ENCODE measurements at regions not wholly inside any gene's neighbourhood (a gene's known extent, or its start where the extent isn't known, plus 50 kb on each side); places are given as distances from the start of the nearest gene placed in this dataset.

DNA sequence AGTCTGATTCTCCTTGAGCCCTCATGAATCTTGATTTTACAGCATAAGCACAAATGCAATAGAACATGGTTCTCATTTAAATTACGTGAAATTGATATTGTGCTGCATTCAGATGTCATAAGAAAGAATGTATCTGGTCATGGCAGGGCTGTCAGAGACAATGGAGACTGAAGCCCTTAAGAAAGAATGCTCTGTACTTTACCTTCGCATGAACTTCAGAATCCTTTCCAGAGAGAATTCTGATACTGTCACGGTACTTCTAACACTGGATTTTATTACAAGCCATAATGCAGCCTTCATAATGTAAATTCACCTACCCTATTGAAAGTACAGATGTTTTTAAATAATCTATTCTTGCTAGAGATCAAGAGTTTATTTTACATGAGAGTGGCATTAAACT lies 677.9 kb upstream of the ADGRL3 start:
- intact Hi-C loops (cut with micrococcal nuclease): no loop called here
- no peak overlapping the region for H2AFZ ChIP-seq (ENCODE audit: low read depth, low read length)

More for the DNA sequence above, 677.9 kb upstream of the ADGRL3 start:
- Histone ChIP-seq H3K27me3 (ENCODE audit: control insufficient read depth in 2 of 2, insufficient read depth in 2 of 2, low read length in 2 of 2) (no peaks in the 10 kb centered on the region), H3K4me1 (ENCODE audit: control insufficient read depth, extremely low read depth, insufficient read depth, low read length) (no peaks in the 10 kb centered on the region), H3K9me3 (replicated peaks; ENCODE audit: control insufficient read depth, insufficient read depth, low read length) (no peaks in the 10 kb centered on the region), H3K4me3 (replicated peaks in 1 of 3; ENCODE audit: insufficient read depth in 1 of 3, low read depth in 1 of 3, low read length in 3 of 3) (no peak overlapping the region), H3K4me2 (ENCODE audit: insufficient read depth, low read length) (no peak overlapping the region), H3K79me2 (ENCODE audit: control insufficient read depth, insufficient read depth, low read length) (no peaks in the 10 kb centered on the region), H3K9ac (replicated peaks; ENCODE audit: extremely low read depth, insufficient read depth, low read length) (no peak overlapping the region), H4K20me1 (replicated peaks; ENCODE audit: control insufficient read depth, extremely low read depth, insufficient read depth, low read length) (no peaks in the 10 kb centered on the region), H3K36me3 (ENCODE audit: control insufficient read depth in 2 of 2, extremely low read depth in 1 of 2, insufficient read depth in 2 of 2, low read length in 2 of 2) (no peaks in the 10 kb centered on the region), H3K9me1 (replicated peaks; ENCODE audit: control insufficient read depth, extremely low read depth, insufficient read depth, low read length) (no peaks in the 10 kb centered on the region), H3K27ac (ENCODE audit: insufficient read depth, low read depth, low read length) (no peak overlapping the region)
- dilution Hi-C loops (cut with MboI; ENCODE audit: extremely low pct_ligation_motif_present, low sequenced_read_pairs): no loop called here
- CTCF ChIA-PET: no interaction called here
- POLR2A ChIA-PET: no interaction called here
- TF ChIP-seq POLR2AphosphoS5 (IDR thresholded peaks at IDR 0.05; ENCODE audit: insufficient read depth, low read depth, low read length) (no peak), GATA2 (IDR thresholded peaks at IDR 0.05; ENCODE audit: insufficient read depth, insufficient read length, low read depth, low read length) (no peak), POLR2A (IDR thresholded peaks at IDR 0.05; ENCODE audit: low read depth, low read length) (no peak), JUN (IDR thresholded peaks at IDR 0.05; ENCODE audit: borderline replicate concordance, insufficient read depth, insufficient read length, low read depth) (no peak), EZH2 (IDR thresholded peaks at IDR 0.05; ENCODE audit: borderline replicate concordance, low read depth, low read length, severe bottlenecking) (no peak), MYC (IDR thresholded peaks at IDR 0.05; ENCODE audit: low read depth, low read length) (no peak)
- TF ChIP-seq, protein P1, sequence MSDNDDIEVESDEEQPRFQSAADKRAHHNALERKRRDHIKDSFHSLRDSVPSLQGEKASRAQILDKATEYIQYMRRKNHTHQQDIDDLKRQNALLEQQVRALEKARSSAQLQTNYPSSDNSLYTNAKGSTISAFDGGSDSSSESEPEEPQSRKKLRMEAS (IDR thresholded peaks at IDR 0.05; ENCODE audit: insufficient read depth, insufficient read length): no peak
- TF ChIP-seq, protein P2, sequence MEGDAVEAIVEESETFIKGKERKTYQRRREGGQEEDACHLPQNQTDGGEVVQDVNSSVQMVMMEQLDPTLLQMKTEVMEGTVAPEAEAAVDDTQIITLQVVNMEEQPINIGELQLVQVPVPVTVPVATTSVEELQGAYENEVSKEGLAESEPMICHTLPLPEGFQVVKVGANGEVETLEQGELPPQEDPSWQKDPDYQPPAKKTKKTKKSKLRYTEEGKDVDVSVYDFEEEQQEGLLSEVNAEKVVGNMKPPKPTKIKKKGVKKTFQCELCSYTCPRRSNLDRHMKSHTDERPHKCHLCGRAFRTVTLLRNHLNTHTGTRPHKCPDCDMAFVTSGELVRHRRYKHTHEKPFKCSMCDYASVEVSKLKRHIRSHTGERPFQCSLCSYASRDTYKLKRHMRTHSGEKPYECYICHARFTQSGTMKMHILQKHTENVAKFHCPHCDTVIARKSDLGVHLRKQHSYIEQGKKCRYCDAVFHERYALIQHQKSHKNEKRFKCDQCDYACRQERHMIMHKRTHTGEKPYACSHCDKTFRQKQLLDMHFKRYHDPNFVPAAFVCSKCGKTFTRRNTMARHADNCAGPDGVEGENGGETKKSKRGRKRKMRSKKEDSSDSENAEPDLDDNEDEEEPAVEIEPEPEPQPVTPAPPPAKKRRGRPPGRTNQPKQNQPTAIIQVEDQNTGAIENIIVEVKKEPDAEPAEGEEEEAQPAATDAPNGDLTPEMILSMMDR (IDR thresholded peaks at IDR 0.05; ENCODE audit: extremely low read depth in 1 of 2, insufficient read depth in 1 of 2, low read depth in 1 of 2, low read length in 2 of 2): no peak
- BruUV-seq (replicated peaks): no TSS peak
- FAIRE-seq: no peak
- DNase-seq (ENCODE audit: low read depth, low spot score): no peak
